ENCODE measurements at regions not wholly inside any gene's neighbourhood (a gene's known extent, or its start where the extent isn't known, plus 50 kb on each side); places are given as distances from the start of the nearest gene placed in this dataset.

GRCh38 chr7:10648289-10648688 lies 325.4 kb upstream of the PHF14 start:
- H4K5ac ChIP-seq (ENCODE audit: low read depth, low read length): no peak overlapping the region
- H3K27ac ChIP-seq (ENCODE audit: insufficient read depth, low read length): no peak overlapping the region
- no peaks in the 10 kb centered on the region for H3K9me1 ChIP-seq (ENCODE audit: insufficient read depth, low read length)
- DNase-seq (no peak), ATAC-seq (ENCODE audit: low read depth) (no peak)
- no peak overlapping the region for H2AK5ac ChIP-seq (ENCODE audit: low read depth, low read length)
- H3K56ac ChIP-seq (ENCODE audit: extremely low read depth, insufficient read depth, low read length): no peak overlapping the region
- H3K79me1 ChIP-seq (ENCODE audit: low read depth in 1 of 2, low read length in 2 of 2): no peaks in the 10 kb centered on the region
- H2BK20ac ChIP-seq (ENCODE audit: low read depth, low read length): no peak overlapping the region
- H4K91ac ChIP-seq (ENCODE audit: insufficient read depth, low read depth, low read length): no peak overlapping the region
- H3K18ac ChIP-seq (ENCODE audit: low read depth, low read length): no peak overlapping the region
- no peak overlapping the region for H3K4me2 ChIP-seq (ENCODE audit: low read depth, low read length)
- no peak overlapping the region for H3K4me3 ChIP-seq (ENCODE audit: insufficient read depth, low read depth, low read length)
- H3K23ac ChIP-seq (ENCODE audit: low read depth, low read length): no peak overlapping the region
- intact Hi-C loops (cut with micrococcal nuclease): no loop called here
- no peak overlapping the region for H4K8ac ChIP-seq (ENCODE audit: low read depth in 2 of 2, low read length in 2 of 2)
- no peak overlapping the region for H2AFZ ChIP-seq (replicated peaks; ENCODE audit: low read length, poor library complexity)
- H3K27me3 ChIP-seq (ENCODE audit: control insufficient read depth, insufficient read depth, low read length): no peaks in the 10 kb centered on the region
- H3K9me3 ChIP-seq (ENCODE audit: control insufficient read depth, insufficient read depth, low read length): peaks cover 3% of the 10 kb centered on the region; the same call in 1 of the 2 replicates
- H3K14ac ChIP-seq (replicated peaks; ENCODE audit: low read depth, low read length): no peak overlapping the region
- H3K9ac ChIP-seq (ENCODE audit: low read depth, low read length): no peak overlapping the region
- H2BK15ac ChIP-seq (ENCODE audit: low read depth, low read length): no peak overlapping the region
- dilution Hi-C loops (cut with HindIII; ENCODE audit: low sequenced_read_pairs, unreplicated experiment): no loop called here
- no peaks in the 10 kb centered on the region for H3K36me3 ChIP-seq (ENCODE audit: control insufficient read depth, insufficient read depth, low read length)
- no CpG with 5 or more reads among the region's 5 CpGs for WGBS, 2 experiments (ENCODE audit: extremely low coverage in 2 of 2, insufficient read length in 1 of 2)
- H3K4me1 ChIP-seq (ENCODE audit: control insufficient read depth, insufficient read depth, low read length): no peaks in the 10 kb centered on the region
- no peak for TF ChIP-seq MAZ (IDR thresholded peaks at IDR 0.05; ENCODE audit: borderline replicate concordance, low read depth, low read length)
- no peak for TF ChIP-seq MXI1 (IDR thresholded peaks at IDR 0.05; ENCODE audit: borderline replicate concordance, low read depth, low read length)
- no peak for TF ChIP-seq MAFK (IDR thresholded peaks at IDR 0.05; ENCODE audit: low read depth, low read length)
- no peak for TF ChIP-seq FOS (IDR thresholded peaks at IDR 0.05; ENCODE audit: low read depth, low read length)
- TF ChIP-seq CHD1 (IDR thresholded peaks at IDR 0.05; ENCODE audit: low read depth, low read length): no peak
- TF ChIP-seq RCOR1 (IDR thresholded peaks at IDR 0.05; ENCODE audit: insufficient replicate concordance, low read length): no peak
- TF ChIP-seq BHLHE40 (IDR thresholded peaks at IDR 0.05; ENCODE audit: low read depth, low read length): no peak
- no peak for TF ChIP-seq POLR2A (IDR thresholded peaks at IDR 0.05; ENCODE audit: low read depth, low read length)
- no peak for TF ChIP-seq SMC3 (IDR thresholded peaks at IDR 0.05; ENCODE audit: low read depth, low read length)
- no peak for TF ChIP-seq RAD21 (IDR thresholded peaks at IDR 0.05; ENCODE audit: low read length)
- TF ChIP-seq CEBPB (IDR thresholded peaks at IDR 0.05; ENCODE audit: low read depth, low read length): no peak
- TF ChIP-seq RFX5 (IDR thresholded peaks at IDR 0.05; ENCODE audit: low read depth, low read length): no peak
- TF ChIP-seq NFE2L2 (IDR thresholded peaks at IDR 0.05; ENCODE audit: low read depth, low read length): no peak
- TF ChIP-seq, protein P1, sequence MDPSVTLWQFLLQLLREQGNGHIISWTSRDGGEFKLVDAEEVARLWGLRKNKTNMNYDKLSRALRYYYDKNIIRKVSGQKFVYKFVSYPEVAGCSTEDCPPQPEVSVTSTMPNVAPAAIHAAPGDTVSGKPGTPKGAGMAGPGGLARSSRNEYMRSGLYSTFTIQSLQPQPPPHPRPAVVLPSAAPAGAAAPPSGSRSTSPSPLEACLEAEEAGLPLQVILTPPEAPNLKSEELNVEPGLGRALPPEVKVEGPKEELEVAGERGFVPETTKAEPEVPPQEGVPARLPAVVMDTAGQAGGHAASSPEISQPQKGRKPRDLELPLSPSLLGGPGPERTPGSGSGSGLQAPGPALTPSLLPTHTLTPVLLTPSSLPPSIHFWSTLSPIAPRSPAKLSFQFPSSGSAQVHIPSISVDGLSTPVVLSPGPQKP (IDR thresholded peaks at IDR 0.05; ENCODE audit: borderline replicate concordance, low read depth, low read length): no peak
- no peak for TF ChIP-seq CTCF (conservative IDR thresholded peaks at IDR 0.05; ENCODE audit: low read depth, low read length)
- no peak for TF ChIP-seq USF2 (IDR thresholded peaks at IDR 0.05; ENCODE audit: low read depth, low read length)
- BruUV-seq (replicated peaks): no TSS peak
- in situ Hi-C loops (cut with MboI; ENCODE audit: low sequenced_read_pairs): no loop called here
- no peak overlapping the region for H2AK9ac ChIP-seq (replicated peaks; ENCODE audit: low read depth, low read length, poor library complexity)
- ChIA-PET POLR2A (ENCODE audit: unreplicated experiment) (no interaction called here), CTCF (no interaction called here)
- no peaks in the 10 kb centered on the region for H4K20me1 ChIP-seq (ENCODE audit: insufficient read depth, low read length)
- no peak overlapping the region for H3K4ac ChIP-seq (ENCODE audit: low read depth, low read length)
- no peak overlapping the region for H2BK120ac ChIP-seq (ENCODE audit: low read depth, low read length)
- H2BK5ac ChIP-seq (ENCODE audit: low read depth, low read length, poor library complexity, severe bottlenecking): no peak overlapping the region

Data from IMR-90 (cell line).